Superior temporal gyrus (tissue), 1 donor: ENCODE measurements at regions not wholly inside any gene's neighbourhood (a gene's known extent, or its start where the extent isn't known, plus 50 kb on each side); places are given as distances from the start of the nearest gene placed in this dataset.

Experiments
- DNase-seq: peaks from one replicate; pipeline ENCODE4 v3.0.0-alpha.2; 2016; ENCODE audit errors: extremely low spot score

- DNase-seq, result no peak
Observed at GRCh38 chr3:55413236-55413635, 73.9 kb downstream of the WNT5A start.

DNA sequence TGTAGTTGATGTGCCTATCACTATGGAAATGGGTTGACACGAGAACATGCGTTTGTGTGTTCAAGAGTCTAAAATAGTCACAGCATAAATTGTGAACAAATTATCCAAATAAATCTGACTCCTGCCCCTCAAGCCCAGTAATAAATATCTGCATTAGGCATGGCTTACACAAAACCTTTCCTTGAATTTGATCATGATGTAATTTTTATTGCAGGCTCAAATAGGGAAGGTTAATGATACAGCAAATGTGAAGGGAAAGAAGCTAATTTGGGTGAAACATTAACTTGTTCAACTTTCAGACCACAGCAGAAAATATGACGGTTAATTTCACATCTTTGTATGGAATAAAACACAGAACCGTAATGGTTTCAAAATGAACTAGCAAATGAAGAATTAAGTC, 74.6 kb downstream of the WNT5A start:
- no peak for DNase-seq

DNA sequence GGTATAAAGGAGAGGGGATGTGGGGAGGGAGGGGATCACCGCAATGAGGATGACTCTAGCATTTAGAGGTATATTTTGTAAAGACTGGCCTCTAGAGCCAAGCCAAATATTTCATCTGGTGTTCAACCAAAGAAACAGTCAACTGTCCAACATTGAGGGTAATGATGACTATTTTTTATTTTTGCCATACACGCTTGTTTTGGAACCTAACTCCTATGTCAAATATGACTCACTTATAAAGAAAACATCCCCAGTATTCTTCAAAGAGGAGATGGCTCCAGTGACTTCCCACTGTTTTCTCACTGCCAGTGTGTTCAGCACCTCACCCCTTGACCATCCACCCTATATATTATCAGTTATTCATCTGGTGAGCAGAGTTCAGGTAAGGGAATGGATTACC, 77.3 kb downstream of the WNT5A start:
- DNase-seq, result no peak

GRCh38 chr3:55408193-55408826, 78.8 kb downstream of the WNT5A start:
- no peak for DNase-seq

- DNase-seq, result no peak
Observed at GRCh38 chr3:55407426-55407820, 79.7 kb downstream of the WNT5A start.

GRCh38 chr3:55406696-55407425, 80.2 kb downstream of the WNT5A start:
- no peak for DNase-seq

- DNase-seq, result no peak
Observed at GRCh38 chr3:55405436-55405835, 81.7 kb downstream of the WNT5A start.

DNA sequence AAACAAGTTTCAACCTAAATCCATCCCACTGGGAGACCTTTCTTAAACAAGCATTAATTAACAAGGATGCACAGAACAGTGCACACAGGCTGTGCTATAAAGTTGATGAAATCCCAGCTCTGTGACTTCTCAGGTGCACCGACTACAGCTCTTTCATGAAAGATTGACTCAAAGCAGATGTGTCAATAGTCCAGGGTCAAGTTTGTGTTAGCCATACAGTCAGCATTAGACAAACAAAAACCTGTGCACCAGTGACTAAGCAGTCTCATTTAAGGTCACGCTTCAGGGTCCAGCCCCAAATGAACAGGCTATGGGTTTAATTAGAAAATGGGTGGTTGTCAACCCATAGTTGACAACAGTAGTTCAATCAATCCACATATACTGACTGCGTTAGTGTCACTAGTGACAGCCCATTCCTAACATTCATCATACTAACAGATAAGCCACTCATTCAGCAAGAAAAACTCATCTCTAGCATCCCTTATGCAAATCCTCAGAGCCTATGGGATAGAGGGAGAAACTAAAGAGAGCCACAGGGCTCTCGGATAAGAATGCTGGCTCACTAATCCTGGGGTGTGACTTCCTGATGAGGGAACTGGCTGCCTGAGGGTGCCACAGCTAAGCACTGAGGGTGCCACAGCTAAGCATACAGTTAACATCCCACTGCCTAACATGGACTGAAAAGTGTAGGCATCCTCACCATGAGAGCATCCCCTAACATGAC, 84.1 kb downstream of the WNT5A start:
- no peak for DNase-seq

DNA sequence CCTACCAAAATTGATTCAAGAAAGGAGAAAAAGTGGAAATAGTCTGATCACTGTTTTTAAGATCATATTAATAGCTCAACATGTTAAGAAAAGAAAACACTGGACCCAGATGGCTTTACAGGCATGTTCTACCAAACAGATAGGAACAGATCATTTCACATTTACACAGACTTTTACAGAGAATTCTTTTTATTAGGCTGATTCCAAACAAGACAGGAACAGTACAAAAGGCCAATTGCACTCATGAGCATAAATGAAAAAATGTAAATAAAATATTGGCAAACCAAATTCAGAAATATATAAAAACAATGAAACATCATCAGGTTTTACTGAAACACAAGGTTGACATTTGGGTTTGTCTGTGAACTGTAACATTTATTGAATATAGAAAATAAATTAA, 106.5 kb downstream of the WNT5A start:
- DNase-seq, result no peak

DNA sequence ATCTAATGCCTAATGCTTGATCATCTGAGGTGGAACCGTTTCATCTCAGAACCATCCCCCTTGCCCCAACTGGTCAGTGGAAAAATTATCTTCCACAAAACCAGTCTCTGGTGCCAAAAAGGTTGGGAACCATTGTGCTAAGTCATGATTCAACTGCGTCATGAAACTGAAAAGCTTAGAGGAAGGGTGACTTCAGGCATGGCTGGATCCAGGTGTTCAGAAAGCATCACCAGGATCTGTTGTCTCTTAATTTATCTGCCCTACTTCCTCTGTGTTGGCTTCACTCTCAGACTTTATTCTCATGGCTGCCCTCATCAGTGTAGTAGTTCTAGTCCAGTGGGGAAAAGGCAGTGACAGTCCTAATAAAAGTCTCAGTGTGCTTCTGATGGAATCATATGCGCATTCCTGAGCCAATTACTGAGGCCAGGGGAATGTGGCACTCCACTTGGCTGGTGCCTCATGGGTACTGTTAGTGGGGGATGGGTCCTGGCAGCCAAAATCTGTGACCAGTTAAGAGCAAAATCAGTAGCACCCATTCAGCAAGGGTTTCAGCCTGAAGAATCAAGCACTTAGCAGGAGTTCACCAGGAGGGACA, 110.3 kb downstream of the WNT5A start:
- DNase-seq, result no peak

GRCh38 chr3:55373423-55373822, 113.7 kb downstream of the WNT5A start:
- DNase-seq, result no peak

- no peak for DNase-seq
Observed at GRCh38 chr3:55370272-55370671, 116.8 kb downstream of the WNT5A start.

- no peak for DNase-seq
Observed at GRCh38 chr3:55369141-55369847, 117.8 kb downstream of the WNT5A start.

DNA sequence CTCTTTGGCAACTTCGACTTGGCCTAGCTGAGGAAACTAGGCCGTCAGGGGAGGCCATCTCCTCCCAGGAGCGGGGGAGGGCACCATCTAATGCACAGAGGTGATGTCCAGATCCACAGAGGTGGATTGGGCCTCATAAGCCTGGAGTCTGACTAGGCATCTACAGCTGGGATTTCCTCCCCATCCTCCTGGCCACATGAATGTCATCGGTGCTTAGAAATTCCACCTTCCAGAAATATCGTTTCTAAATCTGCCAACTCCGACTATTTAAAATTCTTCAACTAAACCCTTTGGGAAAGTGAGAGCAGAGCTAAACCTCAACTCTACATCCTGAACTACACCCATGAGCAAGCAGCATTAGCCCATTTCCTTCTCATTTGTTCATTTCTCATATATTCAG, 118.7 kb downstream of the WNT5A start:
- no peak for DNase-seq

DNA sequence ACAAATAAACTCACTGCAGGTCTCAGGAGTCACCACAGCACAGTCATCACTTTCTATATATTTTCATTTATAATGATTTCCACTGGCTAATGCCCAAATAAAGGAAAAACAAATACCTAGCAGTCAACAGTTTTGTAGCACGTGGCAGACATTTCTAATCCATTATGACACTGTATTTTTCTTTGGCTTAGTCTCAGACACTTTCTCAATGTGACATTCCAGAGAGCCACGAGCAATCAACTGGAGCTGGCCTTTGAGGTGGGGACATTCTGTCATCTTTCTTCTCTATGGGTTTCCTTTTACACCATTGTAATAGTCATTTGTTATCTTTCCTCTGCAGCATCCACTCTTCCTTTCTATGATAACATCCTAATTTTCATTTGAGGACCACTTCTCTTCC, 119.7 kb downstream of the WNT5A start:
- DNase-seq, result no peak

- no peak for DNase-seq
Observed at GRCh38 chr3:55364421-55364820, 122.7 kb downstream of the WNT5A start.

GRCh38 chr3:55362210-55362960, 124.7 kb downstream of the WNT5A start:
- no peak for DNase-seq

- no peak for DNase-seq
Observed at GRCh38 chr3:55357796-55358195, 129.3 kb downstream of the WNT5A start.

DNA sequence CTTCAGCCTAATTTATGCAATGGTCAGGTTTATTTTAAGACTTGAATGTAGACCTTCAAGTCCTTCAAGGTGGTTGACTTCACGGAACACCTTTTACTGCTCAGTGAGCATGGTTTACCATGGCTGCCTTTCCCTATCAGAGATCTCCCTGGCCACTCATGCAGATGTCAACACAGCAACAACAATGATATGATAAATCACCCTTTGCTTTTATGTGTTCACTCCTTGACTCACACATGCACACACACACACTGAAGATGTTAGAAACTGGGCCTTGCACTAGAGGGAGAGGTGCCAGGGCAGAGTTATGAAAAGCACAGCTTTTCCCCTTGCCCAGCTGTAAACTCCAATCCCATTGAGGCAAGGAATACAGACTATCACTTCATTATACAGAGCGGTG, 134.4 kb downstream of the WNT5A start:
- DNase-seq, result no peak

GRCh38 chr3:55349851-55350250, 137.3 kb downstream of the WNT5A start:
- DNase-seq, result no peak
